ENCODE measurements at regions not wholly inside any gene's neighbourhood (a gene's known extent, or its start where the extent isn't known, plus 50 kb on each side); places are given as distances from the start of the nearest gene placed in this dataset.

DNA sequence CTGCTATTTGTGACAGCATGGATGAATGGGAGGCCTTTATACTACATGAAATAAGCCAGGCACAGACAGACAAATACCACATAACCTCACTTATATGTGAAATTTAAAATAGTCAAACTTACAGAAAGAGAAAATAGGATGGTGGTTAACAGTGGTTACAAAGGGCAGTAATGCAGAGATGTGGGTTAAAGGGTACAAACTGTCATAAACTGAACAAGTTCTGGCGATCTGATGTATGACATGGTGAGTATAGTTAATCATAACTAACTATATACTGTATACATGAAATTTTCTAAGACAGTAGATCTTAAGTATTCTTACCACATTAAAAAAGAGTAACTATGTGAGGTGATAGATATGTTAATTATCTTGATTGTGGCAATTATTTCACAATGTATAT is 558.1 kb upstream of the ZNF804A start (continued):
- TF ChIP-seq, protein P1, sequence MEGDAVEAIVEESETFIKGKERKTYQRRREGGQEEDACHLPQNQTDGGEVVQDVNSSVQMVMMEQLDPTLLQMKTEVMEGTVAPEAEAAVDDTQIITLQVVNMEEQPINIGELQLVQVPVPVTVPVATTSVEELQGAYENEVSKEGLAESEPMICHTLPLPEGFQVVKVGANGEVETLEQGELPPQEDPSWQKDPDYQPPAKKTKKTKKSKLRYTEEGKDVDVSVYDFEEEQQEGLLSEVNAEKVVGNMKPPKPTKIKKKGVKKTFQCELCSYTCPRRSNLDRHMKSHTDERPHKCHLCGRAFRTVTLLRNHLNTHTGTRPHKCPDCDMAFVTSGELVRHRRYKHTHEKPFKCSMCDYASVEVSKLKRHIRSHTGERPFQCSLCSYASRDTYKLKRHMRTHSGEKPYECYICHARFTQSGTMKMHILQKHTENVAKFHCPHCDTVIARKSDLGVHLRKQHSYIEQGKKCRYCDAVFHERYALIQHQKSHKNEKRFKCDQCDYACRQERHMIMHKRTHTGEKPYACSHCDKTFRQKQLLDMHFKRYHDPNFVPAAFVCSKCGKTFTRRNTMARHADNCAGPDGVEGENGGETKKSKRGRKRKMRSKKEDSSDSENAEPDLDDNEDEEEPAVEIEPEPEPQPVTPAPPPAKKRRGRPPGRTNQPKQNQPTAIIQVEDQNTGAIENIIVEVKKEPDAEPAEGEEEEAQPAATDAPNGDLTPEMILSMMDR (conservative IDR thresholded peaks at IDR 0.05; ENCODE audit: low read depth in 2 of 2), result no peak
- TF ChIP-seq STAT1 (IDR thresholded peaks at IDR 0.05; ENCODE audit: unreplicated experiment), result no peak
- no peak for TF ChIP-seq JUNB (IDR thresholded peaks at IDR 0.05; ENCODE audit: unreplicated experiment)
- no peak for TF ChIP-seq POLR2AphosphoS5 (IDR thresholded peaks at IDR 0.05; ENCODE audit: low read depth)

DNA sequence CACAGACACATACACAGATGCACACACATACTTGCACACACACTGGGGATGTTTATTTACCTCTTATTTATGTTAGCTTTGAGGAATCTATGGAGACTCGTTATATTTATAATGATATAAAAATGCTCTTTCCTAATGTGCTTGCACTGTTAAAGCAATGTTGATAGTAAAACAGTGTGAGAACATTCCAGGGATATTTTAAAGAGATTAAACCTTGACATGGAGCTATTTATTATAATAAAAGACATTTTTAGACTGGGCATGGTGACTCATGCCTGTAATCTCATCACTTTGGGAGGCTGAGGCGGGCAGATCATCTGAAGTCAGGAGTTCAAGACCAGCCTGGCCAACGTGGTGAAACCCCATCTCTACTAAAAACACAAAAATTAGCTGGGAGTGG is 557.3 kb upstream of the ZNF804A start:
- no peak overlapping the region for H3K27ac Mint-ChIP-seq
- Histone ChIP-seq H3K79me2 (replicated peaks; ENCODE audit: insufficient read depth) (no peaks in the 10 kb centered on the region), H3K27me3 (ENCODE audit: insufficient read depth) (no peaks in the 10 kb centered on the region), H3K4me1 (ENCODE audit: insufficient read depth) (no peaks in the 10 kb centered on the region), H4K20me1 (replicated peaks; ENCODE audit: insufficient read depth) (no peaks in the 10 kb centered on the region), H3F3A (replicated peaks; ENCODE audit: low read depth) (no peaks in the 10 kb centered on the region), H3K4me2 (no peak overlapping the region), H3K4me3 (no peak overlapping the region), H3K9me2 (ENCODE audit: insufficient read depth) (no peaks in the 10 kb centered on the region), H2AFZ (no peak overlapping the region), H3K27ac (ENCODE audit: low read depth) (no peak overlapping the region), H3K36me3 (ENCODE audit: insufficient read depth) (no peaks in the 10 kb centered on the region)
- H3K4me3 Mint-ChIP-seq, result no peak overlapping the region
- no peaks in the 10 kb centered on the region for H3K9me3 Mint-ChIP-seq
- no peak for ATAC-seq
- no peaks in the 10 kb centered on the region for H3K4me1 Mint-ChIP-seq
- no peaks in the 10 kb centered on the region for H3K27me3 Mint-ChIP-seq (ENCODE audit: insufficient read depth, low read depth, poor library complexity)
- no peak for DNase-seq (ENCODE audit: low spot score)
- H3K36me3 Mint-ChIP-seq (ENCODE audit: low read depth), result no peaks in the 10 kb centered on the region
- no peak for TF ChIP-seq EZH2phosphoT487 (IDR thresholded peaks at IDR 0.05; ENCODE audit: unreplicated experiment)
- TF ChIP-seq JUNB (IDR thresholded peaks at IDR 0.05; ENCODE audit: unreplicated experiment), result no peak
- TF ChIP-seq, protein P2, sequence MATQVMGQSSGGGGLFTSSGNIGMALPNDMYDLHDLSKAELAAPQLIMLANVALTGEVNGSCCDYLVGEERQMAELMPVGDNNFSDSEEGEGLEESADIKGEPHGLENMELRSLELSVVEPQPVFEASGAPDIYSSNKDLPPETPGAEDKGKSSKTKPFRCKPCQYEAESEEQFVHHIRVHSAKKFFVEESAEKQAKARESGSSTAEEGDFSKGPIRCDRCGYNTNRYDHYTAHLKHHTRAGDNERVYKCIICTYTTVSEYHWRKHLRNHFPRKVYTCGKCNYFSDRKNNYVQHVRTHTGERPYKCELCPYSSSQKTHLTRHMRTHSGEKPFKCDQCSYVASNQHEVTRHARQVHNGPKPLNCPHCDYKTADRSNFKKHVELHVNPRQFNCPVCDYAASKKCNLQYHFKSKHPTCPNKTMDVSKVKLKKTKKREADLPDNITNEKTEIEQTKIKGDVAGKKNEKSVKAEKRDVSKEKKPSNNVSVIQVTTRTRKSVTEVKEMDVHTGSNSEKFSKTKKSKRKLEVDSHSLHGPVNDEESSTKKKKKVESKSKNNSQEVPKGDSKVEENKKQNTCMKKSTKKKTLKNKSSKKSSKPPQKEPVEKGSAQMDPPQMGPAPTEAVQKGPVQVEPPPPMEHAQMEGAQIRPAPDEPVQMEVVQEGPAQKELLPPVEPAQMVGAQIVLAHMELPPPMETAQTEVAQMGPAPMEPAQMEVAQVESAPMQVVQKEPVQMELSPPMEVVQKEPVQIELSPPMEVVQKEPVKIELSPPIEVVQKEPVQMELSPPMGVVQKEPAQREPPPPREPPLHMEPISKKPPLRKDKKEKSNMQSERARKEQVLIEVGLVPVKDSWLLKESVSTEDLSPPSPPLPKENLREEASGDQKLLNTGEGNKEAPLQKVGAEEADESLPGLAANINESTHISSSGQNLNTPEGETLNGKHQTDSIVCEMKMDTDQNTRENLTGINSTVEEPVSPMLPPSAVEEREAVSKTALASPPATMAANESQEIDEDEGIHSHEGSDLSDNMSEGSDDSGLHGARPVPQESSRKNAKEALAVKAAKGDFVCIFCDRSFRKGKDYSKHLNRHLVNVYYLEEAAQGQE (IDR thresholded peaks at IDR 0.05; ENCODE audit: unreplicated experiment), result no peak
- no peak for TF ChIP-seq STAT1 (IDR thresholded peaks at IDR 0.05; ENCODE audit: unreplicated experiment)
- TF ChIP-seq, protein P3, sequence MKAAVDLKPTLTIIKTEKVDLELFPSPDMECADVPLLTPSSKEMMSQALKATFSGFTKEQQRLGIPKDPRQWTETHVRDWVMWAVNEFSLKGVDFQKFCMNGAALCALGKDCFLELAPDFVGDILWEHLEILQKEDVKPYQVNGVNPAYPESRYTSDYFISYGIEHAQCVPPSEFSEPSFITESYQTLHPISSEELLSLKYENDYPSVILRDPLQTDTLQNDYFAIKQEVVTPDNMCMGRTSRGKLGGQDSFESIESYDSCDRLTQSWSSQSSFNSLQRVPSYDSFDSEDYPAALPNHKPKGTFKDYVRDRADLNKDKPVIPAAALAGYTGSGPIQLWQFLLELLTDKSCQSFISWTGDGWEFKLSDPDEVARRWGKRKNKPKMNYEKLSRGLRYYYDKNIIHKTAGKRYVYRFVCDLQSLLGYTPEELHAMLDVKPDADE (IDR thresholded peaks at IDR 0.05), result no peak
- no peak for TF ChIP-seq EZH2 (IDR thresholded peaks at IDR 0.05; ENCODE audit: low read depth, unreplicated experiment)
- TF ChIP-seq CREB1 (CRISPR knock-in tag; IDR thresholded peaks at IDR 0.05; ENCODE audit: low read depth), result no peak
- TF ChIP-seq POLR2AphosphoS5 (IDR thresholded peaks at IDR 0.05; ENCODE audit: low read depth), result no peak
- no peak for TF ChIP-seq NANOG (IDR thresholded peaks at IDR 0.05; ENCODE audit: borderline replicate concordance)
- TF ChIP-seq ZNF114 (CRISPR knock-in tag; IDR thresholded peaks at IDR 0.05), result no peak
- TF ChIP-seq, protein P4, sequence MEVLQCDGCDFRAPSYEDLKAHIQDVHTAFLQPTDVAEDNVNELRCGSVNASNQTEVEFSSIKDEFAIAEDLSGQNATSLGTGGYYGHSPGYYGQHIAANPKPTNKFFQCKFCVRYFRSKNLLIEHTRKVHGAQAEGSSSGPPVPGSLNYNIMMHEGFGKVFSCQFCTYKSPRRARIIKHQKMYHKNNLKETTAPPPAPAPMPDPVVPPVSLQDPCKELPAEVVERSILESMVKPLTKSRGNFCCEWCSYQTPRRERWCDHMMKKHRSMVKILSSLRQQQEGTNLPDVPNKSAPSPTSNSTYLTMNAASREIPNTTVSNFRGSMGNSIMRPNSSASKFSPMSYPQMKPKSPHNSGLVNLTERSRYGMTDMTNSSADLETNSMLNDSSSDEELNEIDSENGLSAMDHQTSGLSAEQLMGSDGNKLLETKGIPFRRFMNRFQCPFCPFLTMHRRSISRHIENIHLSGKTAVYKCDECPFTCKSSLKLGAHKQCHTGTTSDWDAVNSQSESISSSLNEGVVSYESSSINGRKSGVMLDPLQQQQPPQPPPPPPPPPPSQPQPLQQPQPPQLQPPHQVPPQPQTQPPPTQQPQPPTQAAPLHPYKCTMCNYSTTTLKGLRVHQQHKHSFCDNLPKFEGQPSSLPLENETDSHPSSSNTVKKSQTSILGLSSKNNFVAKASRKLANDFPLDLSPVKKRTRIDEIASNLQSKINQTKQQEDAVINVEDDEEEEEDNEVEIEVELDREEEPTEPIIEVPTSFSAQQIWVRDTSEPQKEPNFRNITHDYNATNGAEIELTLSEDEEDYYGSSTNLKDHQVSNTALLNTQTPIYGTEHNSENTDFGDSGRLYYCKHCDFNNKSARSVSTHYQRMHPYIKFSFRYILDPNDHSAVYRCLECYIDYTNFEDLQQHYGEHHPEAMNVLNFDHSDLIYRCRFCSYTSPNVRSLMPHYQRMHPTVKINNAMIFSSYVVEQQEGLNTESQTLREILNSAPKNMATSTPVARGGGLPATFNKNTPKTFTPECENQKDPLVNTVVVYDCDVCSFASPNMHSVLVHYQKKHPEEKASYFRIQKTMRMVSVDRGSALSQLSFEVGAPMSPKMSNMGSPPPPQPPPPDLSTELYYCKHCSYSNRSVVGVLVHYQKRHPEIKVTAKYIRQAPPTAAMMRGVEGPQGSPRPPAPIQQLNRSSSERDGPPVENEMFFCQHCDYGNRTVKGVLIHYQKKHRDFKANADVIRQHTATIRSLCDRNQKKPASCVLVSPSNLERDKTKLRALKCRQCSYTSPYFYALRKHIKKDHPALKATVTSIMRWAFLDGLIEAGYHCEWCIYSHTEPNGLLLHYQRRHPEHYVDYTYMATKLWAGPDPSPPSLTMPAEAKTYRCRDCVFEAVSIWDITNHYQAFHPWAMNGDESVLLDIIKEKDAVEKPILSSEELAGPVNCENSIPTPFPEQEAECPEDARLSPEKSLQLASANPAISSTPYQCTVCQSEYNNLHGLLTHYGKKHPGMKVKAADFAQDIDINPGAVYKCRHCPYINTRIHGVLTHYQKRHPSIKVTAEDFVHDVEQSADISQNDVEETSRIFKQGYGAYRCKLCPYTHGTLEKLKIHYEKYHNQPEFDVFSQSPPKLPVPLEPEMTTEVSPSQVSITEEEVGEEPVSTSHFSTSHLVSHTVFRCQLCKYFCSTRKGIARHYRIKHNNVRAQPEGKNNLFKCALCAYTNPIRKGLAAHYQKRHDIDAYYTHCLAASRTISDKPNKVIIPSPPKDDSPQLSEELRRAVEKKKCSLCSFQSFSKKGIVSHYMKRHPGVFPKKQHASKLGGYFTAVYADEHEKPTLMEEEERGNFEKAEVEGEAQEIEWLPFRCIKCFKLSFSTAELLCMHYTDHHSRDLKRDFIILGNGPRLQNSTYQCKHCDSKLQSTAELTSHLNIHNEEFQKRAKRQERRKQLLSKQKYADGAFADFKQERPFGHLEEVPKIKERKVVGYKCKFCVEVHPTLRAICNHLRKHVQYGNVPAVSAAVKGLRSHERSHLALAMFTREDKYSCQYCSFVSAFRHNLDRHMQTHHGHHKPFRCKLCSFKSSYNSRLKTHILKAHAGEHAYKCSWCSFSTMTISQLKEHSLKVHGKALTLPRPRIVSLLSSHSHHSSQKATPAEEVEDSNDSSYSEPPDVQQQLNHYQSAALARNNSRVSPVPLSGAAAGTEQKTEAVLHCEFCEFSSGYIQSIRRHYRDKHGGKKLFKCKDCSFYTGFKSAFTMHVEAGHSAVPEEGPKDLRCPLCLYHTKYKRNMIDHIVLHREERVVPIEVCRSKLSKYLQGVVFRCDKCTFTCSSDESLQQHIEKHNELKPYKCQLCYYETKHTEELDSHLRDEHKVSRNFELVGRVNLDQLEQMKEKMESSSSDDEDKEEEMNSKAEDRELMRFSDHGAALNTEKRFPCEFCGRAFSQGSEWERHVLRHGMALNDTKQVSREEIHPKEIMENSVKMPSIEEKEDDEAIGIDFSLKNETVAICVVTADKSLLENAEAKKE (CRISPR knock-in tag; IDR thresholded peaks at IDR 0.05), result no peak

Measured in GM23338 (cell line).